Endothelial cell (in vitro differentiated cells): ENCODE measurements at regions not wholly inside any gene's neighbourhood (a gene's known extent, or its start where the extent isn't known, plus 50 kb on each side); places are given as distances from the start of the nearest gene placed in this dataset.

ENCODE experiments used
- DNase-seq: peaks from one replicate; pipeline ENCODE4 v3.0.0; 2021; ENCODE audit warnings: low spot score
- H3K27ac Mint-ChIP-seq: one replicate; pipeline ENCODE4 v1.8.0; 2021; ENCODE audit warnings: mixed read lengths, inconsistent platforms; ENCODE audit not compliant: unreplicated experiment
- H3K27me3 Mint-ChIP-seq: one replicate; pipeline ENCODE4 v1.8.0; 2021; ENCODE audit warnings: mild to moderate bottlenecking, moderate library complexity, mixed read lengths, inconsistent platforms; ENCODE audit not compliant: unreplicated experiment
- H3K36me3 Mint-ChIP-seq: one replicate; pipeline ENCODE4 v1.8.0; 2021; ENCODE audit warnings: mild to moderate bottlenecking, low read depth, mixed read lengths, inconsistent platforms; ENCODE audit not compliant: unreplicated experiment
- H3K4me1 Mint-ChIP-seq: one replicate; pipeline ENCODE4 v1.8.0; 2021; ENCODE audit warnings: mild to moderate bottlenecking, mixed read lengths, inconsistent platforms; ENCODE audit not compliant: unreplicated experiment
- H3K4me3 Mint-ChIP-seq: one replicate; pipeline ENCODE4 v1.8.0; 2021; ENCODE audit warnings: mild to moderate bottlenecking, mixed read lengths, inconsistent platforms; ENCODE audit not compliant: unreplicated experiment
- H3K9me3 Mint-ChIP-seq: one replicate; pipeline ENCODE4 v1.8.0; 2021; ENCODE audit warnings: mixed read lengths, inconsistent platforms; ENCODE audit not compliant: unreplicated experiment
- TF ChIP-seq, protein P1 (sequence below): fragments of 200-600 bp; sonication (generic); IDR thresholded peaks from one replicate; pipeline ENCODE4 v1.5.0; 2021; ENCODE audit warnings: antibody characterized with exemption; ENCODE audit not compliant: unreplicated experiment

DNA sequence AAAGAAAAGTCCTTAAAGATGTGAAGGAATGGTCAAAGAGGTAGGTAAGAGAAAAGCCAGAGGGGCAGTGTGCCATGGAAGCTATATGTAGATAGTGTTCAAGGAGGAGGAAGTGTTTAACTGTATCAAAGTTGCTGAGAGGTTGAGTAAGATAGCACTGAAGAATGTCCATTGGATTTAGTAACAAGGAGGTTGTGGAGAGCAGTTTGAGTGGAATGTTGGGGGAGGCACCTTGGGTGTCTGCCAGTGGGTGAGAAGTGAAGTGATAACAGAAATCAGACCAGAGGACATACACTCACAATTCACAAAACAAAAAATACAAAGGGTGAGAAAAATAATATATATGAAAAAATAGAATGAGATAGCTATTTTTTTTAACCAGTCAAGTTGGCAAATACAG, 121.3 kb upstream of the AMOT start:
- Mint-ChIP-seq H3K4me1 (peaks cover 5% of the 10 kb centered on the region), H3K36me3 (no peaks in the 10 kb centered on the region), H3K9me3 (no peaks in the 10 kb centered on the region), H3K27me3 (no peaks in the 10 kb centered on the region), H3K4me3 (no peak overlapping the region), H3K27ac (no peak overlapping the region)
- no peak for DNase-seq
- TF ChIP-seq, protein P1, sequence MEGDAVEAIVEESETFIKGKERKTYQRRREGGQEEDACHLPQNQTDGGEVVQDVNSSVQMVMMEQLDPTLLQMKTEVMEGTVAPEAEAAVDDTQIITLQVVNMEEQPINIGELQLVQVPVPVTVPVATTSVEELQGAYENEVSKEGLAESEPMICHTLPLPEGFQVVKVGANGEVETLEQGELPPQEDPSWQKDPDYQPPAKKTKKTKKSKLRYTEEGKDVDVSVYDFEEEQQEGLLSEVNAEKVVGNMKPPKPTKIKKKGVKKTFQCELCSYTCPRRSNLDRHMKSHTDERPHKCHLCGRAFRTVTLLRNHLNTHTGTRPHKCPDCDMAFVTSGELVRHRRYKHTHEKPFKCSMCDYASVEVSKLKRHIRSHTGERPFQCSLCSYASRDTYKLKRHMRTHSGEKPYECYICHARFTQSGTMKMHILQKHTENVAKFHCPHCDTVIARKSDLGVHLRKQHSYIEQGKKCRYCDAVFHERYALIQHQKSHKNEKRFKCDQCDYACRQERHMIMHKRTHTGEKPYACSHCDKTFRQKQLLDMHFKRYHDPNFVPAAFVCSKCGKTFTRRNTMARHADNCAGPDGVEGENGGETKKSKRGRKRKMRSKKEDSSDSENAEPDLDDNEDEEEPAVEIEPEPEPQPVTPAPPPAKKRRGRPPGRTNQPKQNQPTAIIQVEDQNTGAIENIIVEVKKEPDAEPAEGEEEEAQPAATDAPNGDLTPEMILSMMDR = no peak

DNA sequence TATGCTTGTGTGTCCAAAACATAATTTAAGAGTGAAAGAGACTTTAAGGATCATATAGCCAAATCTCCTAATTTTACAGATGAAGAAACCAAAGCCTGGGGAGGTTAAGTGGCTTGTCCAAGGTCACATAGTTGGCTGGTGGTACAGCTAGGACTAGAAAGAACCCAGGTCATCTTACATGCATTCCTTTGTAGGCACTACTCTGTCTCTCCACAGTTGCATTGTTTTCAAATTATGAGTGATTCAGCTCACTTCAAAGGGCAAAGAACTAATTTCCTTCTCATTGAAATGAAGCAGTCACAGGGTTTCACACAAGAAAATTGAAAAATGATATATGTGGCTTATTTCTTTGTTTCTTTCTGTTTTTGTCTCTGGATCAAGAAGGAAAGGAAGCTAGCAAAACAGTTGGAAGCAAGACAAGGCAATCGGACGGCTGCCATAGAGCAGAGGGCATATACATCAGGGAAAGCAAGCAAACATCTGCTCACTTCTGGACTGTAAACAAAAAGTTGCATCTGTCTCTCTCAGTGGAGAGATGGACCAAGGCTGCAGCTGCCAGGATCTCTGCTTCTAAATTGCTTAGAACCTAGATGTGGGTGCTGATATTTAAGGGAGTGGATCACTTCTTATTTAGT, 107.5 kb upstream of the AMOT start:
- Mint-ChIP-seq H3K4me1 (no peaks in the 10 kb centered on the region), H3K4me3 (no peak overlapping the region), H3K27me3 (peaks cover 2% of the 10 kb centered on the region), H3K36me3 (no peaks in the 10 kb centered on the region), H3K9me3 (no peaks in the 10 kb centered on the region), H3K27ac (no peak overlapping the region)
- DNase-seq = no peak
- TF ChIP-seq, protein P1 = no peak

DNA sequence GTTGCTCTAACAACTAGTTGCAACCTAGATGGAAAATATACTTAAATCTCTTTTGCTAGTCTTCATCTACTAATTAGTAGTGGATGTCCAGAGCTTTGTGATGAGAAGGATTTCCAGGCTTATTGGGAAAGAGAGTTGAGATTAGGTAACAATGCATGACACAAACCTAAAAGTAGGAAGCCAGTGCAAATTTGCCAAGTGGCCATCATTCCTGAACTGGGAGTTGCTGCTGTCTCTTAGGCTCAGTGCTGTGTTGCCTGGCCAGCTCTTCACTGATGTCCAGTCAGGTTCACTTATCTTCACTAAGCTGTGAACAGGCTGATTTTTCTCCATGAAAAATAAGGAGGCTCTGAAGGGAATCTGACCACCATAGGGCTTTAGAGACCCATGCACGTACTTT, 105.6 kb upstream of the AMOT start:
- Mint-ChIP-seq H3K4me3 (no peak overlapping the region), H3K36me3 (no peaks in the 10 kb centered on the region), H3K27me3 (peaks cover 2% of the 10 kb centered on the region), H3K4me1 (no peaks in the 10 kb centered on the region), H3K27ac (no peak overlapping the region), H3K9me3 (no peaks in the 10 kb centered on the region)
- DNase-seq = no peak
- TF ChIP-seq, protein P1 = no peak

DNA sequence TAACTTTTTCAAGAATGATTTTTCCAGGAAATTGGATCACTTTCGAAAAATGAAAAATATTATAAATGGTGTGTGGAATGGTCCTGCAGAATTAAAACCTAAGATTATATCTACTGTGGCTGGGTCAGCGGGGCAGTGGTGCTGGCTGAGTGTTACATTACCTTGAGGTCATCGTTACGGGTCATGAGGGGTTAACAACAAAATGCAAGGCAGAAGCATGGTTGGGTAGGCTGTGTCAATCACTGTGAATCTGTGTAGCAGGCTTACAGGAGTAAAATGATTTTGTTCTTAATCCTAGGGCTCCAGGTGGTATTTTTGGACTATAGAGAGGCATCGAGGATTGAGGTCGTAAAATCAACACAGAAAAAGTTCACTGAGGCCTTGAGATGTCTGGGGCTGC, 105.2 kb upstream of the AMOT start:
- Mint-ChIP-seq H3K9me3 (no peaks in the 10 kb centered on the region), H3K4me1 (no peaks in the 10 kb centered on the region), H3K4me3 (no peak overlapping the region), H3K27me3 (peaks cover 2% of the 10 kb centered on the region), H3K27ac (no peak overlapping the region), H3K36me3 (no peaks in the 10 kb centered on the region)
- TF ChIP-seq, protein P1 = no peak
- DNase-seq = no peak

DNA sequence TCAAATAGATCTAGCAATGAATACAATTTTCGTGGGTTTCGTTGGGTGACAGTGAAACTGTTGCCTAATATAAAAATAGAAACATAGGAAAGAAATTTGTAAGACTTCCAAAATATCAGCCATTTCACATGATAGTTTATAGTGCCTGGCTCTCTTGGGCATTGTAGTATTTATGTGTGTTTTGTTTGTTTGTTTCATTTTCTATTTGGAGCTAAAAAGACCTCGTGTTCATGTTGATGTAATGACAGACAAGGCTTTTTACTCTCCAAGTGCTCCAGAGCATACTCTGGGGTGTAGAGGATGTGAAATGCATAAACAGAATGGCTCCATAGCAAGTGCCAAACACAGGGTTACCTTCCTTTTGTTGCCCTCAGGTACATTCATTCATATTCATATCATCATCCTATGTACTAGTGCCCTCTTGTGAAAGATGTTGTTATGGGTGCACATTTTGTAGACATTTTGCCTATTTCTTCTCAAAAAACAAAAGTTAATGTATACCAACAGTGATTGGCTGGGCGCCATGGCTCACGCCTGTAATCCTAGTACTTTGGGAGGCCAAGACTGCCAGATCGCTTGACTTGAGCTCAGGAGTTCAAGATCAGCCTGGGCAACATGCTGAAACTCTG, 100.7 kb upstream of the AMOT start:
- no peak overlapping the region for H3K27ac Mint-ChIP-seq
- no peaks in the 10 kb centered on the region for H3K36me3 Mint-ChIP-seq

More for the DNA sequence above, 100.7 kb upstream of the AMOT start:
- TF ChIP-seq, protein P1 = no peak
- H3K9me3 Mint-ChIP-seq = no peaks in the 10 kb centered on the region
- H3K27me3 Mint-ChIP-seq = no peaks in the 10 kb centered on the region
- peaks cover 2% of the 10 kb centered on the region for H3K4me1 Mint-ChIP-seq
- H3K4me3 Mint-ChIP-seq = no peak overlapping the region
- no peak for DNase-seq
